ENCODE measurements at regions not wholly inside any gene's neighbourhood (a gene's known extent, or its start where the extent isn't known, plus 50 kb on each side); places are given as distances from the start of the nearest gene placed in this dataset.
"Not testable (repeated sequence)": the region's sequence is repeated elsewhere in the genome, so short reads cannot be mapped to it uniquely, and the experiment has no call there.

GRCh38 chr9:66069025-66069424, 332.1 kb downstream of the FOXD4L4 start:
- not testable (repeated sequence) for TF ChIP-seq EZH2 (IDR thresholded peaks at IDR 0.05; ENCODE audit: borderline replicate concordance, insufficient read depth, low read depth, low read length, poor library complexity, severe bottlenecking); CTCF (IDR thresholded peaks at IDR 0.05)

Measured in B cell (primary cell).